Upper lobe of left lung (tissue), 4 donors: ENCODE measurements at regions not wholly inside any gene's neighbourhood (a gene's known extent, or its start where the extent isn't known, plus 50 kb on each side); places are given as distances from the start of the nearest gene placed in this dataset.

Source experiments
- EP300 ChIP-seq, 4 donors: sonication (generic); formaldehyde crosslinking; IDR thresholded peaks; one replicate each; pipeline ENCODE4 v1.5.1; 2017; ENCODE audit warnings: antibody characterized with exemption in 4 of 4, control low read depth in 2 of 4
- POLR2A ChIP-seq, 4 donors: fragments of 450-650 bp; IDR thresholded peaks; one replicate each; pipeline ENCODE4 v1.5.1; 2016 to 2017; ENCODE audit warnings: antibody characterized with exemption in 4 of 4, mild to moderate bottlenecking in 2 of 4
- POLR2AphosphoS5 ChIP-seq, 2 donors: sonication (generic); formaldehyde crosslinking; IDR thresholded peaks; one replicate each; pipeline ENCODE4 v1.5.1; 2017; ENCODE audit warnings: antibody characterized with exemption in 2 of 2
- TF ChIP-seq, protein P1 (sequence below), 6 experiments: fragments of 450-650 bp in 4 of 6; fragments of 200-600 bp in 2 of 6; sonication (generic) in 2 of 6; IDR thresholded peaks; one replicate each; pipeline ENCODE4 v1.5.1; 2016 to 2019; ENCODE audit warnings: antibody characterized with exemption in 6 of 6

DNA sequence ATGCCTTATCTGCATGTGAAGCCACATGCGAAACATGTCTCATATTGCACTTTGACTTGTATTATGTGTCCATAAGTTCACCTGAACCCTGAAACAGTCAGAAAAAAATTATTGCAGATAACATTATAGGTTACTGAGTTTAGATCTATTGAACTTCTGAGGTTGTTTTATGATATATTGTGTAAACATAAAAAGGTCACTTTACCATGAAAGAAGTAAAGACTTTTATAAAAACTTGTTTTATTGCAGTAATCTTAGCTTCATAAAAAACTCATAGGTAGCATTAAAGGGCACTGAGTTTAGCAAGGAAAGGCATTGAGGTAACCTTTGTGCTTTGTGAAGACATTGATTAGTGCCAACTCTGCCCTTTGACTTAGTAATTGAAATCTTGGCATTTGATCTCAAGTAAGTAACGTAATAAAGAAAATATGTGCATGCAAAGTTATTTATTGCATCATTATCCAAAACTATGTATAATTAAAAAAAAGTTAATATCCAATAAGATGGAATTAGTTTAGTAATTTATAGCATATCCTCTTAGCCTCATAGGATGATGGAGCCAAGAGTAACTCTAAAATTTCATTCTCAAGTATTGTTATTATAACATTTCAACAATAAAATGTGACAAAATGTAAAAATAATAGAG lies 313.3 kb upstream of the ATP2B1 start:
- TF ChIP-seq POLR2AphosphoS5 (IDR thresholded peaks at IDR 0.05): no peak
- TF ChIP-seq, protein P1, sequence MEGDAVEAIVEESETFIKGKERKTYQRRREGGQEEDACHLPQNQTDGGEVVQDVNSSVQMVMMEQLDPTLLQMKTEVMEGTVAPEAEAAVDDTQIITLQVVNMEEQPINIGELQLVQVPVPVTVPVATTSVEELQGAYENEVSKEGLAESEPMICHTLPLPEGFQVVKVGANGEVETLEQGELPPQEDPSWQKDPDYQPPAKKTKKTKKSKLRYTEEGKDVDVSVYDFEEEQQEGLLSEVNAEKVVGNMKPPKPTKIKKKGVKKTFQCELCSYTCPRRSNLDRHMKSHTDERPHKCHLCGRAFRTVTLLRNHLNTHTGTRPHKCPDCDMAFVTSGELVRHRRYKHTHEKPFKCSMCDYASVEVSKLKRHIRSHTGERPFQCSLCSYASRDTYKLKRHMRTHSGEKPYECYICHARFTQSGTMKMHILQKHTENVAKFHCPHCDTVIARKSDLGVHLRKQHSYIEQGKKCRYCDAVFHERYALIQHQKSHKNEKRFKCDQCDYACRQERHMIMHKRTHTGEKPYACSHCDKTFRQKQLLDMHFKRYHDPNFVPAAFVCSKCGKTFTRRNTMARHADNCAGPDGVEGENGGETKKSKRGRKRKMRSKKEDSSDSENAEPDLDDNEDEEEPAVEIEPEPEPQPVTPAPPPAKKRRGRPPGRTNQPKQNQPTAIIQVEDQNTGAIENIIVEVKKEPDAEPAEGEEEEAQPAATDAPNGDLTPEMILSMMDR (IDR thresholded peaks at IDR 0.05): no peak
- no peak for TF ChIP-seq POLR2A (IDR thresholded peaks at IDR 0.05)
- TF ChIP-seq EP300 (IDR thresholded peaks at IDR 0.05): no peak
